ENCODE measurements at regions not wholly inside any gene's neighbourhood (a gene's known extent, or its start where the extent isn't known, plus 50 kb on each side); places are given as distances from the start of the nearest gene placed in this dataset.

GRCh38 chr22:49688516-49689254, 139.0 kb downstream of the BRD1 start:
- H3K36me3 ChIP-seq: no peaks in the 10 kb centered on the region
- peaks cover 0 to 3% (median 0%) of the 10 kb centered on the region in 4 donors for H3K9me3 ChIP-seq
- no peaks in the 10 kb centered on the region for H3K4me1 ChIP-seq
- no peak for TF ChIP-seq CTCF (IDR thresholded peaks at IDR 0.05)
- no peak for TF ChIP-seq POLR2AphosphoS5 (IDR thresholded peaks at IDR 0.05)
- no peak for TF ChIP-seq POLR2A (IDR thresholded peaks at IDR 0.05)
- no peak for TF ChIP-seq EP300 (IDR thresholded peaks at IDR 0.05)
- 72 to 85% methylated on average over 20 of the region's 20 CpGs for WGBS, 2 donors
- H3K27me3 ChIP-seq: peaks cover 0 to 57% (median 7%) of the 10 kb centered on the region in 3 donors
- H3K27ac ChIP-seq: no peak overlapping the region
- intact Hi-C loops (cut with DNase I): no loop called here
- DNase-seq: no peak
- no peak overlapping the region for H3K4me3 ChIP-seq

DNA sequence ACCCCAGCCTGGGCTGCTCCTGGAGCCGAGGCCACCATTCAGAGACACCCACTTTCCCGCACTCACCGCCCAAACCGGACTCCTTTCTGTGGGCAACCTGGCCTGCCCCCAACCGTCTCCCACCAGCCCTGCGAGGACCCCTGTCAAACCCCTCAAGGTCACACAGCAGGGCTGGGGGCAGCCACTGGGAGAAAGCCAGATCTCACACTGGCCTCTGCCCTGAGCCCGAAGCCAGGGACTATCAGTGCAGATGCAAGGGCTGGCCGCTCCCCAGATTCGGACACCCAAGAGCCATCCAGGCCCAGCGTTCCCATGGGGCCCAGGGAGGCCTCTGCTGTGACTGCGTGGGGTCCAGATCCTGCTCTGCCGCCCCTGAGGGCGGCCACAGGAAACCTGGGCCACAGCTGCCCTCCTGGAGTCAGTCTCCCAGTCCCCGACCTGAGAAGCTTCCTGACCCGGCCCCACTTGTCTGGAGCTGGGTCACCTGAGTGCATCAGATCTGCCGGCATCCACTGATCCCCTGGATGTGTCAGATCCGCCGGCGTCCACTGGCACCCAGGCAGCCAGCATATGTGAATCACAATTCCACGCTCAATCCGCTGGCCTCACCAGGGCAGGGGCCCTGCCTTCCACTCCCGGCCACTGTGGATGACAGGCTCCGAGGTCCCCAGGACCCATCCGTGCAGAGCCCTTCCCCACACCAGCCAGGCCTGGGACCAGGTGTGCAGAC, 139.7 kb downstream of the BRD1 start:
- H3K27me3 ChIP-seq: peaks cover 0 to 52% (median 7%) of the 10 kb centered on the region in 3 donors
- peaks cover 0 to 3% (median 0%) of the 10 kb centered on the region in 4 donors for H3K9me3 ChIP-seq
- H3K4me3 ChIP-seq: no peak overlapping the region
- no peaks in the 10 kb centered on the region for H3K4me1 ChIP-seq
- DNase-seq: peak; percentile 61
- TF ChIP-seq POLR2AphosphoS5 (IDR thresholded peaks at IDR 0.05) (no peak), CTCF (IDR thresholded peaks at IDR 0.05) (no peak), EP300 (IDR thresholded peaks at IDR 0.05) (no peak), POLR2A (IDR thresholded peaks at IDR 0.05) (no peak)
- intact Hi-C loops (cut with DNase I): no loop called here
- WGBS, 2 donors: 82 to 89% methylated on average over 24 of the region's 24 CpGs
- no peaks in the 10 kb centered on the region for H3K36me3 ChIP-seq
- no peak overlapping the region for H3K27ac ChIP-seq

DNA sequence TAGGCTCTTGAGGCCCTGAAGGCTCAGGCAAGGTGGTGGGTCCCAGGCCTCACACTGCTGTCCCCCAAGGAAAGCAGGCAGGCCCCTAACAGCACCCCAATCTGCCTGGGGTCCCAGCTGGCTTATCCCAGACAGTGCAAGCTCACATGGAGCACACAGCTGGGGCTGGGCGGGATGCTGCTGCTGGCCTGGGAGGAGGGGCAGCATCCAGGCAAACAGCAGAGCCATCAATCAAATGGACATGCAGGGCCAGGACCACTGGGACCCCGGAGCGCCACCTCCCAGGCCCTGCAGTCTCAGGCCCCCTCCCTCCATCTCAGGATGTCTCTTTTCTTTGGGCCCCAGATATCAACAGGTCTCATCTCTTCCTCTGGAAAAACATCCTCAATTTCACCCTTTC, 140.3 kb downstream of the BRD1 start:
- WGBS, 2 donors: 66 to 73% methylated on average over 3 of the region's 3 CpGs
- intact Hi-C loops (cut with DNase I): no loop called here
- no peaks in the 10 kb centered on the region for H3K36me3 ChIP-seq

GRCh38 chr22:49686495-49687219, 141.0 kb downstream of the BRD1 start:
- Histone ChIP-seq H3K27ac (no peak overlapping the region), H3K27me3 (peaks cover 0 to 47% (median 7%) of the 10 kb centered on the region in 3 donors), H3K36me3 (no peaks in the 10 kb centered on the region), H3K4me1 (no peaks in the 10 kb centered on the region), H3K4me3 (no peak overlapping the region), H3K9me3 (peaks cover 0 to 2% (median 0%) of the 10 kb centered on the region in 4 donors)
- peak; percentile 56 for DNase-seq
- intact Hi-C loops (cut with DNase I): no loop called here
- TF ChIP-seq POLR2A (IDR thresholded peaks at IDR 0.05): no peak
- TF ChIP-seq EP300 (IDR thresholded peaks at IDR 0.05): no peak
- no peak for TF ChIP-seq CTCF (IDR thresholded peaks at IDR 0.05)
- TF ChIP-seq POLR2AphosphoS5 (IDR thresholded peaks at IDR 0.05): no peak
- 72 to 89% methylated on average over 22 of the region's 22 CpGs for WGBS, 2 donors

More for the DNA sequence above, 140.3 kb downstream of the BRD1 start:
- Histone ChIP-seq H3K27me3 (peaks cover 0 to 47% (median 7%) of the 10 kb centered on the region in 3 donors), H3K4me1 (no peaks in the 10 kb centered on the region), H3K4me3 (no peak overlapping the region), H3K9me3 (peaks cover 0 to 3% (median 0%) of the 10 kb centered on the region in 4 donors), H3K27ac (no peak overlapping the region)
- no peak for TF ChIP-seq CTCF (IDR thresholded peaks at IDR 0.05)
- TF ChIP-seq POLR2AphosphoS5 (IDR thresholded peaks at IDR 0.05): no peak
- no peak for TF ChIP-seq POLR2A (IDR thresholded peaks at IDR 0.05)
- no peak for TF ChIP-seq EP300 (IDR thresholded peaks at IDR 0.05)
- DNase-seq: no peak
